ENCODE measurements at regions not wholly inside any gene's neighbourhood (a gene's known extent, or its start where the extent isn't known, plus 50 kb on each side); places are given as distances from the start of the nearest gene placed in this dataset.

DNA sequence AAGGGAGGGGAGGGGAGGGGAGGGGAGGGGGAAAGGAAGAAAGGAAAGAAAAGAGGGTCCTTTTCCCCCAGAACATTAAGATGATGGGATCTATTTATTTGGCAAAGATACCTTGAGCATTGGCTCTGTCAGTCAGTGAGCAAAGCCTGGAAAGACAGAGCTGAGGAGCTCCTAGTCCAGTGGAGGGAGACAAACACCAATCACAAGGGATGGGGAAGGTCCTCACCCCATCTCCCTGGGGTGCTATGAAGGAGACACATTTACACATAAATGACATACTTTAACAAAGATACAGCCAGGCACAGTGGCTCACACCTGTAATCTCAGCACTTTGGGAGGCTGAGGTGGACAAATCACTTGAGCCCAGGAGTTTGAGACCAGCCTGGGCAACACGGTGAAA is 154.9 kb upstream of the TIAM1 start:
- DNase-seq (ENCODE audit: low spot score) = no peak

DNA sequence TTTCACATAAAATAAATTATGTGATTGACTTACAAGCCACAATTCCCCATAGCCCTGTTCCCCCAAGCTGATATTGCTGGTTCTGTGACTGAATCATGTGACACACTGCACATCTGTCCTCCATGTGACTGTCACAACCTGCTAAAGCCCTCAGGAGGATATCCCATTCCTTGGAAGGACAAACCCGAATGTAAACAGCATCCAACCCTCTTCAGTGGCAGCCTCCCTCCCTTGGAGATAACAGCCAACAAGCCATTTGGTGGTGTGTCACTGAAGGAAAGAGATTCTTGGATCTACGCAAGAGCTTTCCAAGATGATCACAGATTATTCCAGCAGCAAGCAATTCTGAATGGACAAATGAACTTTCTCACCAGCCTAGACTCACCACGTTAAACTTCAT is 153.9 kb upstream of the TIAM1 start:
- DNase-seq (ENCODE audit: low spot score) = no peak

DNA sequence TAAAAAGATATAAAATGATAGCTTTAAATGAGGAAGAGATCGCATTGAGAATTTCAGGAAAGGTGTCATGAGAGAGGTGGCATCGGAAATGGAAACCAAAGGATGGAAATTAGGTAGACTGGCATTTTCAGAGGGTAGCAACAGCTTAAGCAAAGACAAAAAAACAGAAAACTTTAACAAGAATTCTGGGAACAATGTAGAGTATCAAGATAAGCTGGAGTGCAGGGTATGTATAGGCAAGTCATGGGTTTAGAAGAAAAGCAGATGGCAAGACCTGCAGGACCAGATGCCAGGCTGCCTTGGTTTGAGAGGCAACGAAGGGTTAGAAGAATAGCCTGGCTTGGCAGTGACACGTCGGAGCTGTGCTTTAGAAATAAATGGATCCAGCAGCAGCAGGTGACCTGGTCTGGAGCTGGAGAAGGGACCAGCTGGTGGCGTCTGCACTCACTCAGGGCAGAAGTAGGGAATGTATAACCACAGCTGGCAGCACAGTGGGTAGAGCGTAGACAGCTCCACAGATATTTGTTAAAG is 149.4 kb upstream of the TIAM1 start:
- no peak for DNase-seq (ENCODE audit: low spot score)

DNA sequence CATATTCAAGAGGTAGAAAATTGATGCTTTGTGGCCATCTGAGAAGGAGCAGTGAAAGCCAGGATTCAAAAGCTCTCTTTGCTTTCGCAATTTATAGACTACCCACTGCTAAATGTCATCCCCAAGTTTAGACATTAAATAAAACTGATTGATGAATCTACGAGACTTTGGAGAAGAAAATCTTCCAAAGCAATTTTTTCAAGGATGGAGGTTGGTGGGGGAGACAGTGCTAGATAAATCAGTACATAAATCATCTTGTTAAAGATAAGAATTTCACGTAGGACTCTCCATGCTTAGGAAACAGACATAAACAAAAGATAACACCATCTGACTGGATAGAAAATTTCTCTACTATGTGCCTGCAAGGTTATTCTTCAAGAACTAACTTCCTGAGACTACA is 147.6 kb upstream of the TIAM1 start:
- no peak for DNase-seq (ENCODE audit: low spot score)

DNA sequence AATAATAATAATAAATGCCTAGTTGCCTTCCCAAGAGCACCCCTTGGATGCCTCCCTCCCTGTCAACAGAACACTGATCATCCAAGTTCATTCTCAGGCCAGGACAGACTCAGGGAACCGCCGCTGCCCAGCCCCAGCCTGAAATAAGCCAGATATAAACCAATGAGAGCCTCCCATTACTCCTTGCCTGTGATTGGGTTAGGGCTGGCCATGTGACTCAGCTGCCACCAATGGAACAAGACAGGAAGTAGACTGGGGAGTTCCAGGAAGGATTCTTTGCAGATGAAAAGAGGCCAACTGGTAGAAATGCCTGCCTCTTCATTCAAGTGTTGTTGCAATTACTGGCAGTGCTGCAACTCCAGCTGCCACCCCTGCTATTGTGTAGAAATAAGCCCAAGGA is 146.4 kb upstream of the TIAM1 start:
- DNase-seq (ENCODE audit: low spot score) = peak; percentile 4

DNA sequence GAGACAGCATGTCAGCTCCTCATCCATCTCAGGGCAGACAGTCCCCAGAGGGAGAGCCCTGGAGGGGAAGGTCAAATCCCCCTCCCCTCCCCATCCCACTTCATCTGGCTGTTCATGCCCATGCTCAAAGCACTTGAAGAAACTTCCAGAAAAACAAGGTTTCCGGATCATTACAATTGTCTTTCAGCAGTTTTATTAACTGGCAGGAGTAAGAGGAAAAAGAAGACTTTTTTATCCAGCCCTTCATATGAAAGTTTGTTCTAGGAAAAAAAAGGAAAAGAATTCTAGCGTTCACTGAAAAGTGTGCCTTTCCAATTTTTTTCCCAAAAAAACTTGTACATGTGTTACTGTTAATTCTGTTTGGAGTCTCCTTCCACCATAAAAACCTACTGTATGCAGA is 145.7 kb upstream of the TIAM1 start:
- no peak for DNase-seq (ENCODE audit: low spot score)

DNA sequence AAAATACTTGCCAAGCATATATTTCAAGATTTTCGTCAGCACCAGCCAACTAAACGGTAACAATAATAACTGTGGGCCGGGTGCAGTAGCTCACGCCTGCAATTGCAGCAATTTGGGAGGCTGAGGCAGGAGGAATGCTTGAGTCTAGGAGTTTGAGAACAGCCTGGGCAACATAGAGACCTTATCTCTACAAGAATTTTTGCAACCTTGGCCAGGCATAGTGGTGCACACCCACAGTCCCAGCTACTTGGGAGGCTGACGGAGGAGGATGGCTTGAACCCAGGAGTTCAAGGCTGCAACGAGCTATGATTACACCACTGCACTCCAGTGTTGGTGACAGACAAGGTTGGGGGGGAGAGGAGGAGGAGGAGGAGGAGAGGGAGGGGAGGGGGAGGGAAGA is 145.0 kb upstream of the TIAM1 start:
- DNase-seq (ENCODE audit: low spot score) = no peak

DNA sequence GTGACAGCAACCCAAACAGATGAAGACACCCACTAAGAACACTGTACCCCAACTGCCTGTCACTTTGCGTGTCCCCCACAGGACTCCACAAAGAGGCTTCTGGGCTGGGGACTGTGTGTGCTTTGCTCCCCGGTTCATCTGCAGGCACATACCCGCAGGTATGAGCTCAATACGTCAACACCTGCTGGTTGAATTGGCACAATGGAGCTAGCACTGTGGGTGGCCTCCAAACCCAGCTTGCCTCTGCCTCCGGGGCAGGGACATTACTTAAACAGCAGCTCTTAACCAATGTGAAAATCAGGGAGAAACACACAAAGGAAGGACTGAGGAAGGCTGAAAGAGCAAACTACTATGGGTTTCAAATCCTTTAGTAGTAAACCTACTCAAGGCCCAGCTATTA is 140.2 kb upstream of the TIAM1 start:
- no peak for DNase-seq (ENCODE audit: low spot score)

DNA sequence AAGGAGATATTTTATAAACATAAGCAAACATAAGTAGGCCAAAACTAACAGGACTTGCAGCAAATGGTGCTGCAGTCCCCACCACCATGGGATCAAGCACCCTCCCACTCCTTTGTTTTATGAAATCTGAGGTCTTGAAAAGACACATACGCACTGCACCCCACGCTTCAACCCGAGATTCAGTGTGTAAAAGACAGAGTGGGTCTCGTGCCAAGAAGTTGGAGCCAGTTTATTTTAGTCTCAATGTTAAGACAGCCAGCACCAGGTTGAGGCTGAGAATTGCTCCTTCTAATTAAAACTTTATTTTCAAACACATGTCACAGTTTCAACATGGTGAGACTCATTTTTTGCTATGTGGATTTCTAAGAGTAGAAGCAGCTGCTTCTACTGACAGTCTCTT is 139.1 kb upstream of the TIAM1 start:
- DNase-seq (ENCODE audit: low spot score) = no peak

DNA sequence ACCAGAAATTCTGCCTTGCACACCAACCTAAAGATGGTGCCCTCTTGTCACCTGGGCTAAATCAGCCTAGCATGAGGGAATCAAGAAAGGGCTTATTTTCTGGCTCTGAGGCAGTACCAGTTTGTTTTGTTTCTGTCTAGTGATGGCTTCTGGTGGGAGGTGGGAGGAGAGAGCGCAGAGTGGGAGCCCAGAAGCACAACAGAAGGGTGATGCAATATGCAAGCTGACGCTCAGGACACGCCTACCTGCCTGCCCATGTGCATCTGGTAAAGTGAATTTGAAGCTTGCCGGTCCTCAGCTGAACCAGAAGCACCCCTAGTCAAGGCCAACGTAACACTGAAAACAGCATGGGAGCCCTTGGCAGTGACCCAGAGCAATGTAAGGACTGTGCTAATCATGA is 138.4 kb upstream of the TIAM1 start:
- no peak for DNase-seq (ENCODE audit: low spot score)

DNA sequence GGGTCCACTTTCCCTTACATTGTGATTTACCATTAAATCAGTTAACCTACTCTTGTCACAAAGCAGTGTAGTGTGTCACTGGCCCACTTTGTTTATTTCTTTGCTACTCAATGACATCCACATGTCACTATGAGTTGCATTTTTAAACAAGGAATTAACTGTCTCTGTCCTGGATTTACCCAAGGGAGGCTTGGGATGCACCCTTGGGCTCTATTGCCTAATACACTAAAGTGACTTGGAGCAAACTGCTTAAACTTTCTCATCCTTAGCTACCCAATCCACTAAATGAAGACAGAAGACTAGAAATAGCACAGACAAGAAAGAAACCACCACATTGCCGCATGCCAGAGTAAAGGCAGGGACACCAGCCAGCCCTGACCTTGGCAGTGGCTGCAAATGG is 136.2 kb upstream of the TIAM1 start:
- DNase-seq (ENCODE audit: low spot score) = no peak

DNA sequence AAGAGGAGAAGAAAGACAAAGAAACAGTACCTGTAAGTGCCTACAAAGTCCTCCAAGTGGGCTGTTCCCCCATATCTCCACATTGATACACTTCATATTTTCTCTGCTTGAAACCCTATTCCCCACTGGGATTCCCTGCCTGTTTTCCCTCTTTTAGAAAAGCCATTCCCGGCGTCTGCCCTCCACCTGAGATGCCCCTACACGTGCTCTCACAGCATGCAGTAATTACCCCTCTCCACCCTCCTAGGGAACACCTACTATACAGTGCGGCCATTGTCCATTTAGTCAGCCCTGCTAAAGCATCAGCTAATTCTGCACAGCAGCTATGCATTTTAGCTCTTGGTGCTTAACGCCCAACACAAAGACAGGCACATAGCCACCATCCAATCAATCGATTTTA is 135.7 kb upstream of the TIAM1 start:
- no peak for DNase-seq (ENCODE audit: low spot score)

DNA sequence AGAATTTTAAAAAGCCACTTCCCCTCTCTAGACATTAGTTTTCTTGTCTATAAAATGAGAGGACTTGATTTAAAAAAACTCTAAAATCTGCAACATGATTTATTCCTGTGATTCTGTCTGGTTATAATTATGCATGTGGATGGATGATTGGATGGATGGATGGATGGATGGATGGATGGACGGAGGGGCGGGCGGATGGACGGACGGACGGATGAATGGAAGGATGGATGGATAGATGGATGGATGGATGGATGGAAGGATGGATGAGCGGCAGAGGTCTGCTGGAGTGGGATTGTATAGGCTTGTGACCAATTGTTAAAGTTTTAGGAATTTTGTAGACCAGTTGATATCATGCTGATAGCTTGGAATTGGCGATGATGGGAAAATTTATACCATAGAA is 135.2 kb upstream of the TIAM1 start:
- DNase-seq (ENCODE audit: low spot score) = no peak

DNA sequence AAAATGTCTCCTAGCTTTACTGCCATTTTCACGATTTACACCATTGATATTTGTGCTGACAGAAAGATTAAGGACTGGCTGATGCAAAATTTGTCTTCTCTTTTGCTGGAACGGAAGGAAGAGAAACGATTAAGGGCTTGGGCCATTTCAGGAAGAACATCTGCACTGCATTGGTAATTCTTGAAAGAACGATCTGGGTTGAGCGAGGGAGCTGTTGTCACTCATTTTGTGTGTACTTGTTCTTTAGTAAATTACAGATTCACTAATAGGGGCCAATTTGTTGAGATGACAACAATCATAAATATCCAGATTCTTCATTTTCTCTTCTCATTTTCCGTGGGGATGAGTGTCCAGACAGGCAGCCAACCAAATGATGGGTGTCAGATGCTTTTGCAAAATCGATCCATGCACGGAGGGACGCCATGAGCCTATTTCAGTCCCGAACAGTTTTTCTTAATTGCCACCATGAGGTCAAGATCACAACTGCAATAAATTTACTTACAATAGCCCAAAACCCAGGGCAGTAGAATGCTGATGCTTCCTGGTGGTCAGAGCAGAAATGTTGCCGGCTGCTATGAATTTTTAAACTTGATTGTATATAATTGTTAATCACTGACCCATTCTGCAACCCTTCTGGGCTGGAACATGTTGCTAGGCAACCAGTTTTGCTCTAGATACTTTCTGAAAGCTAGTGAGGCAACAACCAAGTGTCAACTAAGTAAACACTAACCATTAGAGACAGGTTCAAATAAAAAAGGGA is 132.4 kb upstream of the TIAM1 start:
- no peak for DNase-seq (ENCODE audit: low spot score)

DNA sequence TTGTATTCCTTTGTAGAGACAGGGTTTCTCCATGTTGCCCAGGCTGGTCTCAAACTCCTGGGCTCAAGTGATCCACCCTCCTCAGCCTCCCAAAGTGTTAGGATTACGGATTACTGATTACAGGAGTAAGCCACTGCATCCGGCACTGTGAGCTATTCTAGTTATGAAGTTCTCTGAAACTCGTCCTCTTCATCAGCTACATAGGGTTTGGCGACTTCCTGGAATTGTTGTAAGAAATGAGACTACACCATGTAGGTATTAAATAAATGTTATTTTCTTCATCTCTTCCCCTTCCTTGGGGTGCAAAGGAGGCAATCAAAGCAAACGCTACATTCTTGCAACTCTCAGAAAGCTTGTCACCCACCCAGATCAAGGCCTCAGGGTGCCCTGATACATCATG is 131.2 kb upstream of the TIAM1 start:
- no peak for DNase-seq (ENCODE audit: low spot score)

DNA sequence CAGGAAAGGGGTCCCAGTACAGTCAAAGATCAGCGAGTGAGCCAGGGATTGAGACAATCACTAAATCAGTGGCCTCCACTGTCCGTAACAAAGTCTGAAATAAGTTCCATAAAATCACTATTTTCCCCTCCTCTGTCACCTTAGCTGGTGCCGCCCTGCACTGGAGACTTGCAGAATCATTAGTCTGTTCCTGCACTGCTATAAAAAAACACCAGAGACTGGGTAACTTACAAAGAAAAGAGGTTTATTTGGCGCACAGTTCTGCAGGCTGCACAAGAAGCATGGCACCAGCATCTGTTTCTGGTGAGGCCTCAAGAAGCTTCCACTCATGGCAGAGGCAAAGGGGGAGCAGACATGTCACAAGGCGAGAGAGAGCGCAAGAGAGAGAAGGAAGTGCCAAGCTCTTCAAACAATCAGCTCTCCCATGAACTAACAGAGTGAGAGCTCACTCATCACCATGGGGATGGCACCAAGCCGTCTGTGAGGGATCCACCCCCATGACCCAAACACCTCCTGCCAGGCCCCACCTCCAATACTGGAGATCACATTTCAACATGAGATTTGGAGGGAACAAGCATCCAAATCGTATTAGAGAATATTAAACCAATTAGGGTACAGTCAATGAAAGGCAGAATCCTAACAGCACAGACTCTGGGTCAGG is 129.8 kb upstream of the TIAM1 start:
- no peak for DNase-seq (ENCODE audit: low spot score)

DNA sequence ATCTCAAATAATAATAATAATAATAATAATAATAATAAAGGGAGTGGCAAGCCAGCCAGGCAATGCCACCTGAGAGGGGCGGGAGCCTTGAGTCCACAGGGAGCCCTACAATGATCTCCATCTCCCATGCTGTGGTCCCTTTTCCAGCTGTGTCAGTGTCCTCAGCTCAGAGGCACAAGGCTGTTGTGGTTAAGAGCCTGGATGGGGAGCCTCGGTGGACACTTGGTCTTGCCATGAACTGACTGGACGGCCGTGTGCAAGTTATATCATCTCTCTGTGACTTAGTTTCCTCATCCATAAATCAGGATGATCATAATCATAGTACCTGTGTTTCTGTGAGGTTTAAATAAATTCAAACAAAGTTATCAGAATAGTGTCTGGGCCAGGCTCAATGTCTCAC is 127.8 kb upstream of the TIAM1 start:
- DNase-seq (ENCODE audit: low spot score) = no peak

DNA sequence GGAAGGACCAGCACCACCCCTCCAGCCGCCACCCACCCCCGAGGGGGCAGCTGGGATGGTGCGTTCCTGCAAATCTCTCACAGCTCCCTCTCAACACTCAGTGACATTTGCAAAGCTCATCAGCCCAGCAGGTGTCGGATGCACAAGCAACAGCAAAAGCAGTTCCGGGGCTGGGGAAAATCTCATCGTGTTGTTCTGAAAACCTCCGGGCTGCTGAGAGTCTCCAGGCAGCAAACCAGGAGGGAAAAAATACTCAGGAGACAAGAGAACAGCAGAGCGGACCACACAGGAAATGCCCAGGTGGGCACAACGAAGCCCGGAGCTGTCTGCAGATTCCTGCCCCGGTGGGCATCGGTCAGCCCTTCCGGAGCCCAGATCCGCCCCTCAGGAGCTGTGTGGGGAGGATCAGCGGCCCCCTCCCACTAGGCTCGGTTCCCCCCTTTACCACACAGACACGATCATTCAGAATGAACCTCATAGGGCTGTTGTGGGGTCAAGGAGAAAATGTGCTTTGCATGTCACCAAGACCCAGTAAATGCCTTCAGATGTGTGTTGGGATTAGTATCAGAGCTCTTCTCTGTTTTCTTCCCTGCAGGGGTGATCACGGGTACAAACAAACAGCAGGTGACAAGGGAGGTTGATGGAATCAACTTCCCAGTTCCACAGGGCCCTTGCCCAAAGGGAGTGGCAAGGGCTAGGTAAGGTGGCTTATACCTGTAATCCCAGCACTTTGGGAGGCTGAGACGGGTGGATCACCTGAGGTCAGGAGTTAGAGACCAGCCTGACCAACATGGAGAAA is 127.0 kb upstream of the TIAM1 start:
- no peak for DNase-seq (ENCODE audit: low spot score)

DNA sequence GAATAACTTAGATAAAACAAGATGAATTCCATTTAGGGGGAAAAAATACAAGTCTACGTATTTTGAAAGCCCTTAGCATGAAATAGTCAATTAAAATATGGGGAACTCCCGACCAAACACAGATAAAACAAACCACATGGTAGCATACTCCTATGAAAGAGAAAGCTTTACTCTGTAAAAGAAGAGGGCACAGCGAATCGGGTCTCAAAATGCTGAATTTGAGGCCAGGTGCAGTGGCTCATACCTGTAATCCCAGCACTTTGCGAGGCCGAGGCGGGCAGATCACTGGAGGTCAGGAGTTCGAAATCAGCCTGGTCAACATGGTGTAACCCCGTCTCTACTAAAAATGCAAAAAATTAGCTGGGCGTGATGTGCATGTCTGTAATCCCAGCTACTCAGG is 116.9 kb upstream of the TIAM1 start:
- no peak for DNase-seq (ENCODE audit: low spot score)

DNA sequence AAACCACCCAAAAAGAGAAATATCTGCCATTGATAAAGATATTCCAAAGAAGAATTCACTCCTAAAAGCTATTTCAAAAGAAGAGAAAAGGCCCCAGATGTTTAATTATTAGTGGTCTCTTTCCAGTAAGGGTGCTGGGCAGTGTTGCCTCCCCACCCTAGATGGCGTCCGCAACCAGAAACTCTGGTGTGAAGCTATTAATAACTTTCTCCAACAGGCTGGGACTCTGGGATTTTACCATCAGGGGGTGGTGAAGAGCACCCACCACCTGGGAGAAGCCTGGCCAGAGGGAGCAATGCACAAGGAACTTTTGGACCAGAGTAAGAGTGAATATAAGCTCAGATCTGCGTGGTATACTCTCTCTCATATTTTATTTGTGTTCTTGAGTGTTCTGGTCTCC is 115.4 kb upstream of the TIAM1 start:
- peak; percentile 51 for DNase-seq (ENCODE audit: low spot score)

DNA sequence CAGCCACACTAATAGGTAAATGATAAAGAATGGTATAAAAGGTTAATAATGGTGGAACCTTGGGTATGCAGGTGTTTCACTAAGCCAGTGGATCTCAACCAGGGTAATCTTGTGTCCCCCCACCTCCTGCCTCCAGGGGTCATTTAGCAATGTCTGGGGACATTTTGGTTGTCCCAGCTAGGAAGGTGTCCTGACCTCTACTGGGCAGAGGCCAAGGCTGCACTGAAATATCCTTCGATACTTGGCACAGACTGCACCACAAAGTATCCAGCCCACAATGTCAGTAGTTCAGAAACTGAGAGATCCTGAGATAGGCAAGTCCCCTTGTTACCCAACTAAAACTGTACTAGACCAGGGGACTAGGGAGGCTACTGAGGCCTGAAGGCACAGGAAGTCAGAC is 113.6 kb upstream of the TIAM1 start:
- DNase-seq (ENCODE audit: low spot score) = no peak

DNA sequence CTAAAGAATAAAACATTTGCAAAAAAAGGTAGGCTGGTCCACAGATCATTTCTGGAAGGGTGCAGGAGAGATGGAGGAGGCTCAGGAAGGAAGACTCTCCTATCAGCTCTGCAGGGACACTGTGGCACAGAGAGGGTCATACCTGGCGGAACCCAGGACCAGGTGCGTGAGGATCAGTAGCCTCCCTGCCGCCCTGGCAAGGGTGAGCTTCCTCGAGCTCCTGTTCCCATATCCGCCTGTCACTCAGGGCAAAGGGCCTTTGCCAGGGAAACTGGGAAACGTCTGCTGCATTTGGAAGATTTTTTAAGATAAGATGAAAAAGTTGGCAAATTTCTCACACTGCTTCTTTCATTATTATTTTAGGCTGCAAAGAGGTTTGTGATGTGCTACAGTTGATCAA is 112.1 kb upstream of the TIAM1 start:
- no peak for DNase-seq (ENCODE audit: low spot score)

DNA sequence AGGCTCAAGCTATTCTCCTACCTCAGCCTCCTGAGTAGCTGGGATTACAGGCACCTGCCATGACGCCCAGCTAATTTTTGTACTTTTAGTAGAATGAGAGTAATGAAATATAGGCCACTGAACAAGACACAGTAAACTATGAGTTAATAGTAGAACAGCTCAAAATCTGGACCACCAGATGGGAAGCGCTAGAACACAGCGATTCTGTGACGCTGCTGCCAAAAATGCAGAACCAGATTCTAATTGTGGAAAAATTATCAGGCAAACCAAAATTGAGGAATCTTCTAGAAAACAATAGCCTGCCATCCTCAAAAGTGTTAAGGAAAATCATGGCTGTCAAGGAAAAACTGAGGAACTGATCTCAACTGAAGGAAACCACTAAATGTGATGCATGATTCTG is 111.4 kb upstream of the TIAM1 start:
- no peak for DNase-seq (ENCODE audit: low spot score)

Measured in RKO (cell line).